Frontal cortex (tissue), 3 donors: ENCODE measurements at regions not wholly inside any gene's neighbourhood (a gene's known extent, or its start where the extent isn't known, plus 50 kb on each side); places are given as distances from the start of the nearest gene placed in this dataset.
"Not testable (repeated sequence)": the region's sequence is repeated elsewhere in the genome, so short reads cannot be mapped to it uniquely, and the experiment has no call there.

Experiments
- DNase-seq, 2 donors: peaks; one replicate each; pipeline ENCODE4 v3.0.0; 2012; ENCODE audit warnings: low spot score in 2 of 2
- FAIRE-seq: peaks from 2 replicates; lab custom pipeline; 2012; peaks lifted over from hg19 to GRCh38; lab: Jason Lieb, UNC
- donor health status: control.
- donor health status: control.
- donor health status: control.

- not testable (repeated sequence) for DNase-seq, FAIRE-seq
Measured at GRCh38 chrX:140633105-140633504, 76.5 kb upstream of the LINC00632 start.

- FAIRE-seq (no peak), DNase-seq (no peak)
Measured at GRCh38 chrX:140608111-140608510, 101.4 kb upstream of the LINC00632 start.

- no peak for FAIRE-seq
- DNase-seq, result no peak
Measured at GRCh38 chrX:140602140-140602539, 97.3 kb upstream of the SOX3 start.

- FAIRE-seq, result no peak
- DNase-seq, result no peak
Measured at GRCh38 chrX:140599851-140600250, 95.0 kb upstream of the SOX3 start.

- DNase-seq (no peak), FAIRE-seq (no peak)
Measured at GRCh38 chrX:140589657-140590056, 84.8 kb upstream of the SOX3 start.

- no peak for FAIRE-seq
- DNase-seq, result no peak
Measured at GRCh38 chrX:140586951-140587350, 82.1 kb upstream of the SOX3 start.

GRCh38 chrX:140580478-140580877 lies 75.6 kb upstream of the SOX3 start:
- no peak for DNase-seq
- FAIRE-seq, result no peak

- FAIRE-seq, result no peak
Measured at GRCh38 chrX:140572724-140573123, 67.9 kb upstream of the SOX3 start.

GRCh38 chrX:140563893-140564292 lies 59.0 kb upstream of the SOX3 start:
- no peak for FAIRE-seq
- DNase-seq, result no peak

More at GRCh38 chrX:140572724-140573123, 67.9 kb upstream of the SOX3 start:
- DNase-seq, result peak in 1 of 2 donors; percentile 1
